ENCODE measurements at regions not wholly inside any gene's neighbourhood (a gene's known extent, or its start where the extent isn't known, plus 50 kb on each side); places are given as distances from the start of the nearest gene placed in this dataset.

- Mint-ChIP-seq H3K4me3 (ENCODE audit: unreplicated experiment) (no peak overlapping the region), H3K4me1 (ENCODE audit: low read depth, unreplicated experiment) (peaks cover 20% of the 10 kb centered on the region), H3K36me3 (ENCODE audit: low read depth, unreplicated experiment) (no peaks in the 10 kb centered on the region), H3K27me3 (ENCODE audit: low read depth, unreplicated experiment) (no peaks in the 10 kb centered on the region), H3K27ac (ENCODE audit: unreplicated experiment) (no peak overlapping the region), H3K9me3 (ENCODE audit: unreplicated experiment) (no peaks in the 10 kb centered on the region)
- peaks cover 29% of the 10 kb centered on the region for H3K4me1 ChIP-seq (ENCODE audit: insufficient read depth, low read length)
- no peak overlapping the region for H3K9ac ChIP-seq (ENCODE audit: low read length)
- no peaks in the 10 kb centered on the region for H4K20me1 ChIP-seq (ENCODE audit: insufficient read depth, low read length)
- no peaks in the 10 kb centered on the region for H3K36me3 ChIP-seq (ENCODE audit: insufficient read depth, low read length)
- no peak overlapping the region for H3K27ac ChIP-seq (ENCODE audit: low read depth, low read length)
- H3K79me2 ChIP-seq (ENCODE audit: insufficient read depth, low read length): no peaks in the 10 kb centered on the region
- no peaks in the 10 kb centered on the region for H3K27me3 ChIP-seq (ENCODE audit: insufficient read depth, low read length)
- no peak overlapping the region for H2AFZ ChIP-seq (ENCODE audit: low read depth, low read length)
- H3K4me2 ChIP-seq (ENCODE audit: low read length): no peak overlapping the region
- FAIRE-seq: no peak
- H3K9me3 ChIP-seq (ENCODE audit: insufficient read depth, low read depth, low read length): no peaks in the 10 kb centered on the region
- DNase-seq (ENCODE audit: low read depth): no peak
- TF ChIP-seq CTCF (IDR thresholded peaks at IDR 0.05; ENCODE audit: insufficient read depth, low read depth, low read length) (no peak), EZH2 (IDR thresholded peaks at IDR 0.05; ENCODE audit: insufficient read depth, low read length) (no peak)
- H3K4me3 ChIP-seq (ENCODE audit: insufficient read depth, low read depth, low read length): no peak overlapping the region
Observed at GRCh38 chr7:46174196-46174580, 253.1 kb upstream of the IGFBP3 start.

- Histone ChIP-seq H3K4me2 (ENCODE audit: low read length) (no peak overlapping the region), H3K27ac (ENCODE audit: low read depth, low read length) (no peak overlapping the region), H3K4me3 (ENCODE audit: insufficient read depth, low read depth, low read length) (no peak overlapping the region), H3K27me3 (ENCODE audit: insufficient read depth, low read length) (no peaks in the 10 kb centered on the region), H4K20me1 (ENCODE audit: insufficient read depth, low read length) (no peaks in the 10 kb centered on the region), H3K36me3 (ENCODE audit: insufficient read depth, low read length) (no peaks in the 10 kb centered on the region), H3K4me1 (ENCODE audit: insufficient read depth, low read length) (peaks cover 24% of the 10 kb centered on the region), H2AFZ (ENCODE audit: low read depth, low read length) (no peak overlapping the region), H3K9me3 (ENCODE audit: insufficient read depth, low read depth, low read length) (no peaks in the 10 kb centered on the region), H3K9ac (ENCODE audit: low read length) (no peak overlapping the region), H3K79me2 (ENCODE audit: insufficient read depth, low read length) (no peaks in the 10 kb centered on the region)
- peak; percentile 35 for DNase-seq (ENCODE audit: low read depth)
- Mint-ChIP-seq H3K27me3 (ENCODE audit: low read depth, unreplicated experiment) (no peaks in the 10 kb centered on the region), H3K4me1 (ENCODE audit: low read depth, unreplicated experiment) (peaks cover 15% of the 10 kb centered on the region), H3K4me3 (ENCODE audit: unreplicated experiment) (no peak overlapping the region), H3K27ac (ENCODE audit: unreplicated experiment) (no peak overlapping the region), H3K9me3 (ENCODE audit: unreplicated experiment) (no peaks in the 10 kb centered on the region), H3K36me3 (ENCODE audit: low read depth, unreplicated experiment) (no peaks in the 10 kb centered on the region)
- no peak for FAIRE-seq
- no peak for TF ChIP-seq EZH2 (IDR thresholded peaks at IDR 0.05; ENCODE audit: insufficient read depth, low read length)
- no peak for TF ChIP-seq CTCF (IDR thresholded peaks at IDR 0.05; ENCODE audit: insufficient read depth, low read depth, low read length)
Observed at GRCh38 chr7:46173476-46174195, 252.6 kb upstream of the IGFBP3 start.

- H3K27me3 ChIP-seq (ENCODE audit: insufficient read depth, low read length): no peaks in the 10 kb centered on the region
- H3K4me1 ChIP-seq (ENCODE audit: insufficient read depth, low read length): peaks cover 20% of the 10 kb centered on the region
- no peak overlapping the region for H3K4me2 ChIP-seq (ENCODE audit: low read length)
- TF ChIP-seq CTCF (IDR thresholded peaks at IDR 0.05; ENCODE audit: insufficient read depth, low read depth, low read length): no peak
- TF ChIP-seq EZH2 (IDR thresholded peaks at IDR 0.05; ENCODE audit: insufficient read depth, low read length): no peak
- Mint-ChIP-seq H3K4me3 (ENCODE audit: unreplicated experiment) (no peak overlapping the region), H3K36me3 (ENCODE audit: low read depth, unreplicated experiment) (no peaks in the 10 kb centered on the region), H3K27ac (ENCODE audit: unreplicated experiment) (no peak overlapping the region), H3K9me3 (ENCODE audit: unreplicated experiment) (no peaks in the 10 kb centered on the region), H3K27me3 (ENCODE audit: low read depth, unreplicated experiment) (no peaks in the 10 kb centered on the region), H3K4me1 (ENCODE audit: low read depth, unreplicated experiment) (peaks cover 10% of the 10 kb centered on the region)
- no peaks in the 10 kb centered on the region for H4K20me1 ChIP-seq (ENCODE audit: insufficient read depth, low read length)
- H3K27ac ChIP-seq (ENCODE audit: low read depth, low read length): no peak overlapping the region
- no peak for FAIRE-seq
- no peaks in the 10 kb centered on the region for H3K9me3 ChIP-seq (ENCODE audit: insufficient read depth, low read depth, low read length)
- no peak overlapping the region for H2AFZ ChIP-seq (ENCODE audit: low read depth, low read length)
- H3K36me3 ChIP-seq (ENCODE audit: insufficient read depth, low read length): no peaks in the 10 kb centered on the region
- no peak overlapping the region for H3K4me3 ChIP-seq (ENCODE audit: insufficient read depth, low read depth, low read length)
- DNase-seq (ENCODE audit: low read depth): peak; percentile 51
- H3K79me2 ChIP-seq (ENCODE audit: insufficient read depth, low read length): no peaks in the 10 kb centered on the region
- no peak overlapping the region for H3K9ac ChIP-seq (ENCODE audit: low read length)
Observed at GRCh38 chr7:46170792-46171191, 249.7 kb upstream of the IGFBP3 start.
